ENCODE measurements at regions not wholly inside any gene's neighbourhood (a gene's known extent, or its start where the extent isn't known, plus 50 kb on each side); places are given as distances from the start of the nearest gene placed in this dataset.
A peak's percentile ranks its signal among the peaks of the same experiment; 100 is the strongest.

GRCh38 chr3:16794257-16794656, 90.5 kb upstream of the PLCL2 start:
- Histone ChIP-seq H3K27me3 (ENCODE audit: low read depth) (no peaks in the 10 kb centered on the region), H3K36me3 (no peaks in the 10 kb centered on the region), H3K9me3 (no peaks in the 10 kb centered on the region), H3K4me1 (no peaks in the 10 kb centered on the region), H3K27ac (no peak overlapping the region), H3K4me3 (no peak overlapping the region)
- DNase-seq (no peak), ATAC-seq (no peak)
- intact Hi-C loops (cut with DNase I), result no loop called here
- no peak for TF ChIP-seq CTCF (IDR thresholded peaks at IDR 0.05)

GRCh38 chr3:16795581-16795980, 89.2 kb upstream of the PLCL2 start:
- H3K27ac ChIP-seq, result no peak overlapping the region
- ATAC-seq (no peak), DNase-seq (no peak)
- H3K27me3 ChIP-seq (ENCODE audit: low read depth), result no peaks in the 10 kb centered on the region
- TF ChIP-seq CTCF (IDR thresholded peaks at IDR 0.05), result no peak
- no peaks in the 10 kb centered on the region for H3K9me3 ChIP-seq
- intact Hi-C loops (cut with DNase I), result no loop called here
- peaks cover 3% of the 10 kb centered on the region for H3K4me1 ChIP-seq
- no peaks in the 10 kb centered on the region for H3K36me3 ChIP-seq
- H3K4me3 ChIP-seq, result no peak overlapping the region

- peaks cover 21% of the 10 kb centered on the region for H3K4me1 ChIP-seq
- H3K27ac ChIP-seq, result no peak overlapping the region
- no peaks in the 10 kb centered on the region for H3K9me3 ChIP-seq
- no peak for DNase-seq
- intact Hi-C loops (cut with DNase I), result no loop called here
- no peaks in the 10 kb centered on the region for H3K27me3 ChIP-seq (ENCODE audit: low read depth)
- ATAC-seq, result no peak
- no peak for TF ChIP-seq CTCF (IDR thresholded peaks at IDR 0.05)
- H3K36me3 ChIP-seq, result no peaks in the 10 kb centered on the region
- H3K4me3 ChIP-seq, result no peak overlapping the region
Observed at GRCh38 chr3:16797831-16798230, 86.9 kb upstream of the PLCL2 start.

GRCh38 chr3:16798738-16799137, 86.0 kb upstream of the PLCL2 start:
- Histone ChIP-seq H3K9me3 (no peaks in the 10 kb centered on the region), H3K4me3 (no peak overlapping the region), H3K27me3 (ENCODE audit: low read depth) (no peaks in the 10 kb centered on the region), H3K4me1 (peaks cover 21% of the 10 kb centered on the region), H3K27ac (no peak overlapping the region), H3K36me3 (no peaks in the 10 kb centered on the region)
- TF ChIP-seq CTCF (IDR thresholded peaks at IDR 0.05), result no peak
- intact Hi-C loops (cut with DNase I), result no loop called here
- ATAC-seq (no peak), DNase-seq (no peak)

- ATAC-seq (no peak), DNase-seq (no peak)
- Histone ChIP-seq H3K4me1 (peaks cover 21% of the 10 kb centered on the region), H3K9me3 (no peaks in the 10 kb centered on the region), H3K27me3 (ENCODE audit: low read depth) (no peaks in the 10 kb centered on the region), H3K27ac (no peak overlapping the region), H3K36me3 (no peaks in the 10 kb centered on the region), H3K4me3 (no peak overlapping the region)
- no peak for TF ChIP-seq CTCF (IDR thresholded peaks at IDR 0.05)
- intact Hi-C loops (cut with DNase I), result no loop called here
Observed at GRCh38 chr3:16800361-16800760, 84.4 kb upstream of the PLCL2 start.

GRCh38 chr3:16801223-16801622, 83.5 kb upstream of the PLCL2 start:
- no peaks in the 10 kb centered on the region for H3K9me3 ChIP-seq
- no peak for TF ChIP-seq CTCF (IDR thresholded peaks at IDR 0.05)
- H3K4me1 ChIP-seq, result peaks cover 21% of the 10 kb centered on the region
- no peaks in the 10 kb centered on the region for H3K36me3 ChIP-seq
- H3K4me3 ChIP-seq, result no peak overlapping the region
- ATAC-seq (peak; percentile 76 to 79), DNase-seq (no peak)
- no peak overlapping the region for H3K27ac ChIP-seq
- intact Hi-C loops (cut with DNase I), result no loop called here
- H3K27me3 ChIP-seq (ENCODE audit: low read depth), result no peaks in the 10 kb centered on the region

Measured in lower lobe of right lung (tissue), 2 donors.